Erythroblast (primary cell): ENCODE measurements at regions not wholly inside any gene's neighbourhood (a gene's known extent, or its start where the extent isn't known, plus 50 kb on each side); places are given as distances from the start of the nearest gene placed in this dataset.
"Not testable (repeated sequence)": the region's sequence is repeated elsewhere in the genome, so short reads cannot be mapped to it uniquely, and the experiment has no call there.

ENCODE experiments used
- DNase-seq, 2 experiments: peaks; one replicate each; lab custom pipeline; 2025; lab: John Stamatoyannopoulos, UW
- GATA1 ChIP-seq: IDR thresholded peaks from 2 replicates; pipeline ENCODE4 v1.6.1; 2011; ENCODE audit warnings: low read depth, mild to moderate bottlenecking, control low read depth, low read length, moderate library complexity
- POLR2A ChIP-seq: IDR thresholded peaks from 2 replicates; pipeline ENCODE4 v1.6.1; 2011; ENCODE audit warnings: mild to moderate bottlenecking, low read length

- DNase-seq: no peak
- TF ChIP-seq GATA1: no peak
- TF ChIP-seq POLR2A: no peak
Observed at GRCh38 chr2:2773692-2774091, 442.6 kb upstream of the MYT1L start.

DNA sequence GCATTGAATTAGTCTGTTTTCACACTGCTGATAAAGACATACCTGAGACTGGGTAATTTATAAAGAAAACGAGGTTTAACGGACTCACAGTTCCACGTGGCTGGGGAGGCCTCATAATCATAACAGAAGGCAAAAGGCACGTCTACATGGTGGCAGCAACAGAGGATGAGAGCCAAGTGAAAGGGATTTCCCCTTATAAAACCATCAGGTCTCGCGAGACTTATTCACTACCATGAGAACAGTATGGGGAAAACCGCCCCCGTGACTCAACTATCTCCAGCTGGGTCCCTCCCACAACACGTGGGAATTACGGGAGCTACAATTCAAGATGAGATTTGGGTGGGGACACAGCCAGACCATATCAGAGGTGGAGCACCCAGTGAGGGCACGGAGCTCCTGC lies 442.0 kb upstream of the MYT1L start:
- DNase-seq: not testable (repeated sequence)

DNA sequence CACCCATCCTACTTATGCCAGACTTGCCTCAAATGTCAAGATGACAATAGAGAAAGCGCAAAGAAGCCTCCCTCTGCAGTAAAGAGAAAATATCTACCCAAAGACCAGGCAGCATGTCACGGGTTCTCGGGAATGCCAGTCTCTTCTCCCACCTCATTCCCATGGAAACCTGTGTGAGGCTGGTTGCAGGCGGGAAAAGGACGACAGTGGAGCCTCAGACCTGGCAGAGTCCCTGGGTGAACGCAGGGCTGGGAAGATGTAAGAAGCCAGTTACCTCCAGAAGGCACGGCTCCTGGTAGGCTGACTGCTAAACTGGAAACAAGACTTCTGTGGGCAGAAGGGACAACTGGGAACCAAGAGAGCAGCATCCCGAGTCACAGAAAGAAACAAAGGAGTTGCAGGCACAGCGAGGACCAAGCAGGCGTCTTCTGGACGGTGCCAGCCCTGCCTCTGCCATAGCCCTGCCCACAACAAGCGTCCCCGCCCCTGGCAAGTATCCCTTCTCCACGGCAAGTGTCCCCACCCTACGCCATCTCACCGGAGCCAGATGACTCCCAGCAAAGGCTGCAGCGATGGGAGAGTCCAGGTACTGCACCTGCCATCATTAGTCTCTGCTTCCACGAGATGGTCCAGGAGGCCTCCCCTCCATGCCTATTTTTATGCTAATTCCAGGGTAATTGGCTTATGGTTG lies 440.8 kb upstream of the MYT1L start:
- no peak for DNase-seq
- TF ChIP-seq GATA1: no peak
- TF ChIP-seq POLR2A: no peak

- DNase-seq: no peak
- TF ChIP-seq POLR2A: no peak
- no peak for TF ChIP-seq GATA1
Observed at GRCh38 chr2:2769481-2770431, 438.7 kb upstream of the MYT1L start.

DNA sequence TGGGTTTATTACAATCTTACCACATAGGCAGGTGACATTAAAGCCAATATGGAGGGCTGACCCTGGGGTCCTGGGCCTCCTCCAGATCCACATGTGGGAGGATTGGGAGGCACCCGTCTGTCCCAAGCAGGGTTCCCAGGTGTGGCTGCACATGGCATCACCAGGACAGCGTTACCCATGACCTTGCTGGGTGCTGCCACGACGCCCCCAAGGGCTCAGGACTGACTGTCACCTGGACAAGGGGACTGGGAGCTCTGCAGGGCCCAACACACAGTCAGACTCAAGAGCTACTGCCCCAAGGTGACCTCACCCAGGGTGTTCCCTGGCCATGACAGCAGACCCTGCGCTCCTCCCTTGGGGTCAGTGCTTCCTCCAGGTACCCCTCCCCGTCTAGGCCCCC lies 437.4 kb upstream of the MYT1L start:
- no peak for TF ChIP-seq POLR2A
- no peak for TF ChIP-seq GATA1
- no peak for DNase-seq

- no peak for DNase-seq
- no peak for TF ChIP-seq GATA1
- TF ChIP-seq POLR2A: no peak
Observed at GRCh38 chr2:2767837-2768236, 436.8 kb upstream of the MYT1L start.

GRCh38 chr2:2765839-2766495 lies 434.9 kb upstream of the MYT1L start:
- DNase-seq: no peak
- TF ChIP-seq GATA1 (no peak), POLR2A (no peak)

GRCh38 chr2:2765176-2765800 lies 434.2 kb upstream of the MYT1L start:
- DNase-seq: no peak
- TF ChIP-seq GATA1 (no peak), POLR2A (no peak)

- TF ChIP-seq POLR2A (no peak), GATA1 (no peak)
- no peak for DNase-seq
Observed at GRCh38 chr2:2764739-2765138, 433.7 kb upstream of the MYT1L start.

DNA sequence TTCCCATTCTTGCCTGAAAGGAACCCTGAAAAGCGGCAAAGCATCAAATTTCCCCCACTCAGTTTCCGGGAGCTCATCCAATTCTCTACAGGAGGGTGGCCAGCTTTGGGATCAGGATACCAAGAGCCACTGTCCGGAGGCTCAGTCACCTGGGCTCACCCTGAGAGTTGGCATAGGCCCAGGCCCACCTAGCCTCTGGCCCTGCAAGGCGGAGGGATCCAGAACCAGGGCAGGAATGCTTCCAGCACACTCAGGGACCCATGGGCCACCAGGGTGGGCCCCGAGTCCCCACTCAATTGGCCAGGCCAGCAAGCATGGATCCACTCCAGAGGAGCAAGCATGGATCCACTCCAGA lies 432.9 kb upstream of the MYT1L start:
- DNase-seq: no peak
- TF ChIP-seq POLR2A: no peak
- no peak for TF ChIP-seq GATA1

- DNase-seq: no peak
- no peak for TF ChIP-seq GATA1
- no peak for TF ChIP-seq POLR2A
Observed at GRCh38 chr2:2763351-2764000, 432.4 kb upstream of the MYT1L start.

DNA sequence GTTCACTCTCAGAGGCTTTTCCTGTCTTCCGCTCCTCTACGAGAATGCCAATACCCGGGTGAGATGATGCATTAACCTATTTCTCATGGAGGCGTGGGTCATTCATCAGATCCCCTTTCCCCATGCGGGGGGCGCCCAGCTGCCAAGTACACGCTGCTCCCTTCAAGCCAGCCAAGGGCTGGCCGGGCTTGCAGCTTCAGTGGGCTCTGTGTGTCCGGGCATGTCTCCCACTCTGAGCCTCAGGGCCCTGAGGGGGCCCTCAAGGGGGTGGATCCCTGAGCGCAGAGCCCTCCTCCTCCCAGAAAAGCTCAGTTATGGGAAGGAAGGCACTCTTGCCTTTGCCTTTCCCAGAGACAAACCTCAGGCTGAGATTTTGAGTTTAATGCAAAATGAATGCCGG lies 431.8 kb upstream of the MYT1L start:
- TF ChIP-seq GATA1: no peak
- no peak for TF ChIP-seq POLR2A
- no peak for DNase-seq
